HG02885 (cell line): ENCODE measurements at regions not wholly inside any gene's neighbourhood (a gene's known extent, or its start where the extent isn't known, plus 50 kb on each side); places are given as distances from the start of the nearest gene placed in this dataset.
"Not testable (repeated sequence)": the region's sequence is repeated elsewhere in the genome, so short reads cannot be mapped to it uniquely, and the experiment has no call there.

ENCODE experiments used
- ATAC-seq: cut with Tn5 transposase; IDR thresholded peaks from one replicate; pipeline ENCODE4 v1.9.1; 2021; ENCODE audit warnings: mild to moderate bottlenecking; ENCODE audit not compliant: unreplicated experiment, poor library complexity

- ATAC-seq = no peak
These were observed 2208.1 kb upstream of the WWC1 start for GRCh38 chr5:166083183-166083959.

GRCh38 chr5:166086568-166086967, 2204.9 kb upstream of the WWC1 start:
- ATAC-seq = no peak

- no peak for ATAC-seq
These were observed 2202.9 kb upstream of the WWC1 start for GRCh38 chr5:166088389-166089039.

GRCh38 chr5:166091931-166092330, 2199.5 kb upstream of the WWC1 start:
- no peak for ATAC-seq

- ATAC-seq = no peak
These were observed 2198.1 kb upstream of the WWC1 start for GRCh38 chr5:166093312-166093711.

GRCh38 chr5:166102947-166103346, 2188.5 kb upstream of the WWC1 start:
- no peak for ATAC-seq

- ATAC-seq = no peak
These were observed 2180.4 kb upstream of the WWC1 start for GRCh38 chr5:166111021-166111420.

GRCh38 chr5:166117072-166118066, 2174.1 kb upstream of the WWC1 start:
- ATAC-seq = no peak

GRCh38 chr5:166119506-166119905, 2171.9 kb upstream of the WWC1 start:
- ATAC-seq = no peak

GRCh38 chr5:166123717-166124116, 2167.7 kb upstream of the WWC1 start:
- no peak for ATAC-seq

GRCh38 chr5:166127766-166128570, 2163.5 kb upstream of the WWC1 start:
- ATAC-seq = no peak

GRCh38 chr5:166145107-166145506, 2146.3 kb upstream of the WWC1 start:
- ATAC-seq = not testable (repeated sequence)

GRCh38 chr5:166163996-166164610, 2127.3 kb upstream of the WWC1 start:
- ATAC-seq = no peak

- ATAC-seq = no peak
These were observed 2125.8 kb upstream of the WWC1 start for GRCh38 chr5:166165596-166165995.

- no peak for ATAC-seq
These were observed 2125.4 kb upstream of the WWC1 start for GRCh38 chr5:166166071-166166470.

GRCh38 chr5:166172597-166172996, 2118.8 kb upstream of the WWC1 start:
- no peak for ATAC-seq

- ATAC-seq = no peak
These were observed 2112.9 kb upstream of the WWC1 start for GRCh38 chr5:166178411-166179080.

- ATAC-seq = no peak
These were observed 2106.3 kb upstream of the WWC1 start for GRCh38 chr5:166185185-166185584.
